Vagina (tissue), 2 donors: ENCODE measurements at regions not wholly inside any gene's neighbourhood (a gene's known extent, or its start where the extent isn't known, plus 50 kb on each side); places are given as distances from the start of the nearest gene placed in this dataset.

Experiments
- CTCF ChIP-seq, 3 experiments: fragments of 450-650 bp in 2 of 3; fragments of 200-600 bp in 1 of 3; sonication (generic) in 1 of 3; IDR thresholded peaks; one replicate each; pipeline ENCODE4 v1.5.1; 2017 to 2019; ENCODE audit warnings: antibody characterized with exemption in 3 of 3, mild to moderate bottlenecking in 2 of 3, moderate library complexity in 2 of 3
- POLR2AphosphoS5 ChIP-seq, 2 donors: sonication (generic); formaldehyde crosslinking; IDR thresholded peaks; one replicate each; pipeline ENCODE4 v1.9.0; 2017; ENCODE audit warnings: antibody characterized with exemption in 2 of 2, mild to moderate bottlenecking in 2 of 2, low read depth in 1 of 2; ENCODE audit not compliant: insufficient read depth in 1 of 2

GRCh38 chr18:40984856-40985255 lies 970.2 kb upstream of the PIK3C3 start:
- no peak for TF ChIP-seq POLR2AphosphoS5 (IDR thresholded peaks at IDR 0.05; ENCODE audit: insufficient read depth in 1 of 2, low read depth in 1 of 2)
- TF ChIP-seq CTCF (IDR thresholded peaks at IDR 0.05): no peak
